ENCODE measurements at regions not wholly inside any gene's neighbourhood (a gene's known extent, or its start where the extent isn't known, plus 50 kb on each side); places are given as distances from the start of the nearest gene placed in this dataset.
"Not testable (repeated sequence)": the region's sequence is repeated elsewhere in the genome, so short reads cannot be mapped to it uniquely, and the experiment has no call there.

GRCh38 chr6:85068221-85068620 is 303.8 kb upstream of the TBX18 start:
- DNase-seq, result no peak

- no peak for DNase-seq
Observed at GRCh38 chr6:85066266-85066665, 301.9 kb upstream of the TBX18 start.

GRCh38 chr6:85065831-85066230 is 301.4 kb upstream of the TBX18 start:
- DNase-seq, result no peak

GRCh38 chr6:85063611-85064010 is 299.2 kb upstream of the TBX18 start:
- DNase-seq, result no peak

- no peak for DNase-seq
Observed at GRCh38 chr6:85062884-85063283, 298.5 kb upstream of the TBX18 start.

GRCh38 chr6:85058806-85059205 is 294.4 kb upstream of the TBX18 start:
- no peak for DNase-seq

GRCh38 chr6:85050149-85050548 is 285.8 kb upstream of the TBX18 start:
- no peak for DNase-seq

GRCh38 chr6:85049282-85049681 is 284.9 kb upstream of the TBX18 start:
- no peak for DNase-seq

GRCh38 chr6:85047818-85048217 is 283.4 kb upstream of the TBX18 start:
- no peak for DNase-seq

- not testable (repeated sequence) for DNase-seq
Observed at GRCh38 chr6:85045767-85046166, 281.4 kb upstream of the TBX18 start.

- DNase-seq, result no peak
Observed at GRCh38 chr6:85044361-85044760, 280.0 kb upstream of the TBX18 start.

GRCh38 chr6:85041376-85041775 is 277.0 kb upstream of the TBX18 start:
- no peak for DNase-seq

GRCh38 chr6:85037221-85037620 is 272.8 kb upstream of the TBX18 start:
- no peak for DNase-seq

GRCh38 chr6:85035766-85036165 is 271.4 kb upstream of the TBX18 start:
- DNase-seq, result no peak

- DNase-seq, result no peak
Observed at GRCh38 chr6:85033547-85033946, 269.1 kb upstream of the TBX18 start.

GRCh38 chr6:85026021-85026420 is 261.6 kb upstream of the TBX18 start:
- no peak for DNase-seq

GRCh38 chr6:85023721-85024120 is 259.3 kb upstream of the TBX18 start:
- DNase-seq, result no peak

- no peak for DNase-seq
Observed at GRCh38 chr6:85017352-85017751, 253.0 kb upstream of the TBX18 start.

GRCh38 chr6:85016726-85017125 is 252.3 kb upstream of the TBX18 start:
- no peak for DNase-seq

- no peak for DNase-seq
Observed at GRCh38 chr6:85015396-85015990, 251.1 kb upstream of the TBX18 start.

- no peak for DNase-seq
Observed at GRCh38 chr6:85010865-85011264, 246.5 kb upstream of the TBX18 start.

GRCh38 chr6:85008296-85009009 is 244.1 kb upstream of the TBX18 start:
- DNase-seq, result no peak

GRCh38 chr6:85006362-85006761 is 242.0 kb upstream of the TBX18 start:
- no peak for DNase-seq

GRCh38 chr6:85005494-85005893 is 241.1 kb upstream of the TBX18 start:
- no peak for DNase-seq
